Lower leg skin (tissue), 3 donors: ENCODE measurements at regions not wholly inside any gene's neighbourhood (a gene's known extent, or its start where the extent isn't known, plus 50 kb on each side); places are given as distances from the start of the nearest gene placed in this dataset.

Source experiments
- CTCF ChIP-seq, 3 donors: fragments of 450-650 bp; IDR thresholded peaks; one replicate each; pipeline ENCODE4 v1.5.1; 2016; ENCODE audit warnings: antibody characterized with exemption in 3 of 3, mild to moderate bottlenecking in 3 of 3, moderate library complexity in 2 of 3
- POLR2A ChIP-seq, 2 donors: fragments of 450-650 bp; IDR thresholded peaks; one replicate each; pipeline ENCODE4 v1.6.1; 2016 to 2017; ENCODE audit warnings: antibody characterized with exemption in 2 of 2, mild to moderate bottlenecking in 1 of 2, moderate library complexity in 1 of 2

DNA sequence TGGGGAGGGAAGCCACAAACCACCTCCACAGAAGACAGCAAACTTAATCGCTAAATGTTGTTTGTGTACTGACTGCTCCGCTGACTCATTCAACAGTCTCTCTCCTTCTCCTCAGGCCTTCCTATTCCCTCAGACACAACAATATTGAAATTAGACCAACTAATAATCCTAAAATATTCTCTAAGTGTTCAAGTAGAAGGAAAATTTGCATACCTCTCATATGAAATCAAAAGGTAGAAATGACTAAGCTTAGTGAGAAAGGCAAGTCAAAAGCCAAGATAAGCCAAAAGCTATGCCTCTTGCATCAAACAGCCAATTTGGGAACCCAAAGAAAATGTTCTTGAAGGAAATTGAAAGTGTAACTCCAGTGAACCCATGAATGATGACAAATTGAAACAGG lies 75.7 kb upstream of the ARHGAP24 start:
- no peak for TF ChIP-seq CTCF (IDR thresholded peaks at IDR 0.05)
- TF ChIP-seq POLR2A (IDR thresholded peaks at IDR 0.05): no peak
